Cardiac fibroblast (primary cell): ENCODE measurements at regions not wholly inside any gene's neighbourhood (a gene's known extent, or its start where the extent isn't known, plus 50 kb on each side); places are given as distances from the start of the nearest gene placed in this dataset.

Experiments used
- DNase-seq, 2 donors: peaks; one replicate each; pipeline versions ENCODE4 v3.0.0 to v3.0.0-alpha.2; 2010; ENCODE audit warnings: low read depth in 2 of 2
- H3K4me3 ChIP-seq, 2 donors: replicated peaks in 1 of 2; 1 replicate in 1 of 2; 2 replicates in 1 of 2; pipeline ENCODE4 v1.5.1; 2011; ENCODE audit warnings: low read depth in 2 of 2, low read length in 2 of 2, mild to moderate bottlenecking in 2 of 2, moderate library complexity in 1 of 2
- CTCF ChIP-seq: IDR thresholded peaks from one replicate; pipeline ENCODE4 v1.5.1; 2011; ENCODE audit warnings: low read depth, mild to moderate bottlenecking, low read length, inconsistent platforms

DNA sequence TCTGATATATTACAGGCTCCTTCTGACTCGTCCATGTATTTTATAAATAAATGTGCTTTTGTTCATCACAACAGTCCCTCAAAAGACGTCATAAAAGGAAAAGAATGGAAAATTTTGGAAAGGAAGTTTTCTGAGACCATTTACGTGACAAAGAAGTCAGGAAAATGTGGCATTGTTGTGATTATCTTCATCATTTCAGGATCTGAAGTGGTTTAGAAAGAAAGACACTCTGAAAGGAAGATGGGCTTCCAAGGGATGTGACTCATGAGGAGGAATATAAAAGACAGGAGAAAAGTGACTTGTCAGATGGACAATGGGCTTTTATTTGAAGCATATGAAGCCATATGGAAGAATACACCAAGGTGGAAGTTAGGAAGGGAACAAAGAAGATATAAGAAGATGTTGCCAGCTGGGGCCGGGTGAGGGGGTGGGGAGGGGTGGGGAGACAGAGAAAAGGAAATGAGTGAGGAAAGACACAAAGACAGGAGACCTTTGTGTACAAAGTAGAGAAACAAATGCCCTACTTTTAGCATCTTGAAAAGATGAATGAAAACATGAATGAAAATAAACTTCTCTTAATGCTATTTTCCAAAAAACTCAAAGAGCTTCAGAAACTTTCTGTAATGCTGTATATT lies 190.3 kb upstream of the PREP start:
- no peak overlapping the region for H3K4me3 ChIP-seq
- no peak for TF ChIP-seq CTCF
- DNase-seq = peak in 1 of 2 donors; percentile 52

DNA sequence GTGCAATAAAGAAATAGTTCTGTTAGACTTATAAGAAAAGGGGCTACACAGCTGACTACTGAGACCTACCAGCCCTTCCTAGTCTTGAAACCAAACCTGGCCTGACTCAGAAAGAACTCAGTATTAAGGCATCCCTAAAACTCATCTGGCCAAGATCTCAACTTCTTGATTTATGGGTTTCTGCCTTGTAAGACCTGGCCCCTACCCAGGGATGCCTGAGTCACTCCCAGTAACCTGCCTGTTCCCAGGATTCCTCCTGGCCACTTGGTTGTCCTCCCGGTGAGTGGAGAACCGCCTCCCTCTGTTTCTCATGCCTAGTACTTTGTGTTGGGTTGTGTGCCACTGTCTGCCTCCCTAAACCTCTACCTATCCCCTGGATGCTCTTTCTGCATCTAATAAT lies 189.4 kb upstream of the PREP start:
- DNase-seq = peak; percentile 15 to 74
- no peak overlapping the region for H3K4me3 ChIP-seq
- TF ChIP-seq CTCF = no peak

- no peak for TF ChIP-seq CTCF
- no peak overlapping the region for H3K4me3 ChIP-seq
- DNase-seq = peak; percentile 15 to 63
Measured at GRCh38 chr6:105591053-105591452, 188.2 kb upstream of the PREP start.

- no peak for TF ChIP-seq CTCF
- no peak for DNase-seq
- H3K4me3 ChIP-seq = no peak overlapping the region
Measured at GRCh38 chr6:105588123-105588710, 185.3 kb upstream of the PREP start.

GRCh38 chr6:105587349-105588122 lies 184.7 kb upstream of the PREP start:
- no peak for TF ChIP-seq CTCF
- H3K4me3 ChIP-seq = no peak overlapping the region
- DNase-seq = peak in 1 of 2 donors; percentile 49

DNA sequence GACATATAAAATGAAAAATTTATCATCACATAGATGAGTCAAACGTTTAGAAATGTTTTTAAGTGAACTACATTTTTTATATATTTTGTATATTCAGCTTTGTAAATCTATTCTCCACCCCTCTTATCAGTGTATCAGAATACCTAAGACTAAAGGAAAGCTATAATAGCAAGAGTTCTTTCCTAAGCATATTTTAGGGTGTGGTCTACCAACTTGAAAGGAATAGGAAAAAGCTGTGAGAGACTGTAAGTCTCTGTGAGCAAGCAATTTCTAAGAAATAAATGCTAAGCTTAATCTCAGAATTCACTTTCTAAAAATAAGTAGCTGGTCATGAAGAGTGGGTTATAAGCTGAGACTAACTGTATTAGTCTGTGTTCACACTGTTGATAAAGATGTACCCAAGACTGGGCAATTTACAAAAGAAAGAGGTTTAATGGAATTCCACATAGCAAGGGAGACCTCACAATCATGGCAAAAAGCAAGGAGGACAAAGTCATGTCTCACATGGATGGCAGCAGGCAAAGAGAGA lies 175.4 kb upstream of the PREP start:
- no peak for DNase-seq
- H3K4me3 ChIP-seq = no peak overlapping the region
- no peak for TF ChIP-seq CTCF
